ENCODE measurements at regions not wholly inside any gene's neighbourhood (a gene's known extent, or its start where the extent isn't known, plus 50 kb on each side); places are given as distances from the start of the nearest gene placed in this dataset.

DNA sequence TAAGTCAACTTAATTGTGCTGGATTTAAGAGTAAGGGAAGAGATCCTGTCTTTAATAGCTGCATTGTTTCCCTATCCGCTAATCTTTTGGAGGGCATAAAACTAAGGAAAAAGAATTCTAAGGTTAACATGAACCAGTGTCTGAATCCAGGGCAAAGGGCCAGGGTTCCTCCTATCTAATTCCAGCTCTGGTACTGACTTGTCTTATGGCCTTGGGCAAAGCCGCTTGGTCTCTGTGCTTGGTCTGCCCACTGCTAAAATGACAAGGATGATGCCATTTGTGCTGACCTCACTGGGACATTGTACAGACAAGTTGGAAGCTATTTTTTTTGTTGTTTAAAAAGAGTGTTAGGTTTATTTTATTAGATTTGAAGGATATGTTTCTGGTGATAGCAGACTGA, 334.7 kb upstream of the PIK3R1 start:
- H3K9me3 ChIP-seq (ENCODE audit: insufficient read depth, low read length): no peaks in the 10 kb centered on the region
- H4K20me1 ChIP-seq (ENCODE audit: low read depth, low read length): no peaks in the 10 kb centered on the region
- no peak overlapping the region for H2AFZ ChIP-seq (ENCODE audit: low read depth, low read length, severe bottlenecking)
- no peaks in the 10 kb centered on the region for H3F3A ChIP-seq (ENCODE audit: insufficient read depth)
- H3K9me2 ChIP-seq (replicated peaks; ENCODE audit: insufficient read depth, low read length): no peaks in the 10 kb centered on the region
- no peak overlapping the region for H3K4me2 ChIP-seq (ENCODE audit: low read depth, low read length, poor library complexity, severe bottlenecking)
- H3K36me3 ChIP-seq (ENCODE audit: low read length): no peaks in the 10 kb centered on the region
- H3K4me3 ChIP-seq (ENCODE audit: insufficient read depth, low read length, poor library complexity, severe bottlenecking): no peak overlapping the region
- no peak overlapping the region for H3K9ac ChIP-seq (ENCODE audit: low read length)
- TF ChIP-seq, protein P1, sequence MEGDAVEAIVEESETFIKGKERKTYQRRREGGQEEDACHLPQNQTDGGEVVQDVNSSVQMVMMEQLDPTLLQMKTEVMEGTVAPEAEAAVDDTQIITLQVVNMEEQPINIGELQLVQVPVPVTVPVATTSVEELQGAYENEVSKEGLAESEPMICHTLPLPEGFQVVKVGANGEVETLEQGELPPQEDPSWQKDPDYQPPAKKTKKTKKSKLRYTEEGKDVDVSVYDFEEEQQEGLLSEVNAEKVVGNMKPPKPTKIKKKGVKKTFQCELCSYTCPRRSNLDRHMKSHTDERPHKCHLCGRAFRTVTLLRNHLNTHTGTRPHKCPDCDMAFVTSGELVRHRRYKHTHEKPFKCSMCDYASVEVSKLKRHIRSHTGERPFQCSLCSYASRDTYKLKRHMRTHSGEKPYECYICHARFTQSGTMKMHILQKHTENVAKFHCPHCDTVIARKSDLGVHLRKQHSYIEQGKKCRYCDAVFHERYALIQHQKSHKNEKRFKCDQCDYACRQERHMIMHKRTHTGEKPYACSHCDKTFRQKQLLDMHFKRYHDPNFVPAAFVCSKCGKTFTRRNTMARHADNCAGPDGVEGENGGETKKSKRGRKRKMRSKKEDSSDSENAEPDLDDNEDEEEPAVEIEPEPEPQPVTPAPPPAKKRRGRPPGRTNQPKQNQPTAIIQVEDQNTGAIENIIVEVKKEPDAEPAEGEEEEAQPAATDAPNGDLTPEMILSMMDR (IDR thresholded peaks at IDR 0.05; ENCODE audit: insufficient read depth, low read length, poor library complexity, severe bottlenecking): no peak
- TF ChIP-seq EZH2phosphoT487 (conservative IDR thresholded peaks at IDR 0.05; ENCODE audit: low read length): no peak
- H3K27ac ChIP-seq (ENCODE audit: low read depth, low read length): no peak overlapping the region
- H3K27me3 ChIP-seq (ENCODE audit: low read length): no peaks in the 10 kb centered on the region
- H3K79me2 ChIP-seq (ENCODE audit: insufficient read depth, low read length): no peaks in the 10 kb centered on the region

DNA sequence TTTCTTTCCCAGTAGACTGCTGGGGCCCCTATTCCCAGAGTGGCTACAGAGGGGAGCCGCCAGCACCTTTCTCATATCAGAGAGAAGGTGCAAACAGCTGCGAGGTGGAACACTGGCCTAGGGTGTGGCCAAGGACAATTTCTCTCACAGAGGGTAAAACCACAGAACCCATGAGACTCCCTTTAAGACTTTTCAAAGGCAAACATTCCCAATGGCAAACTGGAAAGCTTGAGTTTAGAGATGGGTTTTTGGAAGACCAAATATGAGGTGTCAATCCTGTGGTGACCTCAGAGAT, 335.1 kb upstream of the PIK3R1 start:
- Histone ChIP-seq H3K4me3 (ENCODE audit: insufficient read depth, low read length, poor library complexity, severe bottlenecking) (no peak overlapping the region), H3K9me2 (replicated peaks; ENCODE audit: insufficient read depth, low read length) (no peaks in the 10 kb centered on the region), H3K9ac (ENCODE audit: low read length) (no peak overlapping the region), H3K4me2 (ENCODE audit: low read depth, low read length, poor library complexity, severe bottlenecking) (no peak overlapping the region), H3K27ac (ENCODE audit: low read depth, low read length) (no peak overlapping the region), H3K27me3 (ENCODE audit: low read length) (no peaks in the 10 kb centered on the region), H4K20me1 (ENCODE audit: low read depth, low read length) (no peaks in the 10 kb centered on the region), H2AFZ (ENCODE audit: low read depth, low read length, severe bottlenecking) (no peak overlapping the region), H3F3A (ENCODE audit: insufficient read depth) (no peaks in the 10 kb centered on the region), H3K79me2 (ENCODE audit: insufficient read depth, low read length) (no peaks in the 10 kb centered on the region), H3K36me3 (ENCODE audit: low read length) (no peaks in the 10 kb centered on the region), H3K9me3 (ENCODE audit: insufficient read depth, low read length) (no peaks in the 10 kb centered on the region)
- TF ChIP-seq, protein P1 (IDR thresholded peaks at IDR 0.05; ENCODE audit: insufficient read depth, low read length, poor library complexity, severe bottlenecking): no peak
- no peak for TF ChIP-seq EZH2phosphoT487 (conservative IDR thresholded peaks at IDR 0.05; ENCODE audit: low read length)

- H3F3A ChIP-seq (ENCODE audit: insufficient read depth): no peaks in the 10 kb centered on the region
- H3K36me3 ChIP-seq (ENCODE audit: low read length): no peaks in the 10 kb centered on the region
- no peaks in the 10 kb centered on the region for H3K27me3 ChIP-seq (ENCODE audit: low read length)
- H2AFZ ChIP-seq (ENCODE audit: low read depth, low read length, severe bottlenecking): no peak overlapping the region
- H3K4me3 ChIP-seq (ENCODE audit: insufficient read depth, low read length, poor library complexity, severe bottlenecking): no peak overlapping the region
- no peak overlapping the region for H3K27ac ChIP-seq (ENCODE audit: low read depth, low read length)
- no peaks in the 10 kb centered on the region for H3K79me2 ChIP-seq (ENCODE audit: insufficient read depth, low read length)
- H3K9me2 ChIP-seq (replicated peaks; ENCODE audit: insufficient read depth, low read length): no peaks in the 10 kb centered on the region
- no peaks in the 10 kb centered on the region for H3K9me3 ChIP-seq (ENCODE audit: insufficient read depth, low read length)
- TF ChIP-seq EZH2phosphoT487 (conservative IDR thresholded peaks at IDR 0.05; ENCODE audit: low read length): no peak
- TF ChIP-seq, protein P1 (IDR thresholded peaks at IDR 0.05; ENCODE audit: insufficient read depth, low read length, poor library complexity, severe bottlenecking): no peak
- no peak overlapping the region for H3K9ac ChIP-seq (ENCODE audit: low read length)
- no peak overlapping the region for H3K4me2 ChIP-seq (ENCODE audit: low read depth, low read length, poor library complexity, severe bottlenecking)
- no peaks in the 10 kb centered on the region for H4K20me1 ChIP-seq (ENCODE audit: low read depth, low read length)
Observed at GRCh38 chr5:67879620-67880510, 335.7 kb upstream of the PIK3R1 start.
